SU-DHL-6 (cell line): ENCODE measurements at regions not wholly inside any gene's neighbourhood (a gene's known extent, or its start where the extent isn't known, plus 50 kb on each side); places are given as distances from the start of the nearest gene placed in this dataset.
A peak's percentile ranks its signal among the peaks of the same experiment; 100 is the strongest.

ENCODE experiments used
- H2AFZ ChIP-seq: fragments of 200-600 bp; sonication (generic); 2 replicates; pipeline ENCODE4 v1.6.1; 2014; ENCODE audit warnings: low read depth, mild to moderate bottlenecking, moderate library complexity, mixed read lengths, antibody characterized with exemption, low read length; ENCODE audit not compliant: severe bottlenecking
- H3F3A ChIP-seq: fragments of 200-600 bp; shearing (Covaris generic); 2 replicates; pipeline ENCODE4 v1.6.0; 2016; ENCODE audit warnings: antibody characterized with exemption, mild to moderate bottlenecking; ENCODE audit not compliant: insufficient read depth
- H3K27ac ChIP-seq: fragments of 200-600 bp; sonication (generic); 2 replicates; pipeline ENCODE4 v1.5.1; 2016; ENCODE audit warnings: low read depth, mild to moderate bottlenecking, low read length, moderate library complexity, mixed read lengths
- H3K27me3 ChIP-seq: fragments of 200-600 bp; sonication (generic), shearing (Covaris generic); 2 replicates; pipeline ENCODE4 v1.6.0; 2014; ENCODE audit warnings: mild to moderate bottlenecking, low read length
- H3K36me3 ChIP-seq: fragments of 200-600 bp; sonication (generic); 2 replicates; pipeline ENCODE4 v1.6.1; 2014; ENCODE audit warnings: mild to moderate bottlenecking, low read length, mixed read lengths
- H3K4me2 ChIP-seq: fragments of 300-600, 200-600 bp; shearing (Covaris generic), sonication (generic); 2 replicates; pipeline ENCODE4 v1.6.0; 2014; ENCODE audit warnings: low read length, low read depth, mild to moderate bottlenecking; ENCODE audit not compliant: poor library complexity, severe bottlenecking
- H3K4me3 ChIP-seq: fragments of 200-600 bp; sonication (generic); 2 replicates; pipeline ENCODE4 v1.5.1; 2014; ENCODE audit warnings: antibody characterized with exemption, low read length, mild to moderate bottlenecking, mixed read lengths; ENCODE audit not compliant: insufficient read depth, poor library complexity, severe bottlenecking
- H3K79me2 ChIP-seq: fragments of 200-600 bp; sonication (generic); 2 replicates; pipeline ENCODE4 v1.6.1; 2014; ENCODE audit warnings: mild to moderate bottlenecking, low read length, moderate library complexity; ENCODE audit not compliant: insufficient read depth
- H3K9ac ChIP-seq: fragments of 200-600 bp; sonication (generic); 2 replicates; pipeline ENCODE4 v1.7.0; 2014; ENCODE audit warnings: mild to moderate bottlenecking, low read length
- H3K9me2 ChIP-seq: fragments of 200-600 bp; sonication (generic); replicated peaks from 2 replicates; pipeline ENCODE4 v1.6.1; 2014; ENCODE audit warnings: low read length; ENCODE audit not compliant: insufficient read depth
- H3K9me3 ChIP-seq: fragments of 200-600 bp; sonication (generic); 2 replicates; pipeline ENCODE4 v1.6.1; 2014; ENCODE audit warnings: low read length, mixed read lengths; ENCODE audit not compliant: insufficient read depth
- H4K20me1 ChIP-seq: fragments of 200-600 bp; sonication (generic); 2 replicates; pipeline ENCODE4 v1.6.1; 2014; ENCODE audit warnings: low read depth, mild to moderate bottlenecking, antibody characterized with exemption, low read length, moderate library complexity, mixed read lengths
- EZH2phosphoT487 ChIP-seq: fragments of 200-600 bp; sonication (generic), shearing (Covaris generic); conservative IDR thresholded peaks from 2 replicates; pipeline ENCODE4 v1.6.1; 2018; ENCODE audit warnings: mild to moderate bottlenecking, antibody characterized with exemption, low read length, moderate library complexity, mixed read lengths
- TF ChIP-seq, protein P1 (sequence below): fragments of 200-600 bp; sonication (generic); IDR thresholded peaks from one replicate; pipeline ENCODE4 v1.5.1; 2017; ENCODE audit warnings: antibody characterized with exemption, mild to moderate bottlenecking, low read length, moderate library complexity; ENCODE audit not compliant: insufficient read depth, poor library complexity, severe bottlenecking

DNA sequence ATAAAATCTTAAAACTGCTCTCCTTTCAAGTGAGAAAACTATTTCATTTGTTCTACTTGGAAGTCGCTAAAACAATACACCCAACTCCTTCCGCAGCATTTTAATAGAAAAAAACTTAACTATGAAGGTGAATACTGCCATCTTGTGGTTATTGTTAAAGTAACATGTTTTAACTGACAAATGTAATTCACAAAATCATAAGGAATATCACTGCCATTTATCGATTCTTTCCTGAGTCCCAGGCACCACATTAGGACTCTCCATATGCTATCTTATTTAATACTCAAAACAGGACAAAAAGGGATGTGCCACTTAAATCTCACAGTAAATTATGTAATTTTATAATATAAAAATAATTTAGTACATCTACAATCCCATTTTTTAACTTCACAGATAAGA, 130.5 kb upstream of the ITGA1 start:
- TF ChIP-seq, protein P1, sequence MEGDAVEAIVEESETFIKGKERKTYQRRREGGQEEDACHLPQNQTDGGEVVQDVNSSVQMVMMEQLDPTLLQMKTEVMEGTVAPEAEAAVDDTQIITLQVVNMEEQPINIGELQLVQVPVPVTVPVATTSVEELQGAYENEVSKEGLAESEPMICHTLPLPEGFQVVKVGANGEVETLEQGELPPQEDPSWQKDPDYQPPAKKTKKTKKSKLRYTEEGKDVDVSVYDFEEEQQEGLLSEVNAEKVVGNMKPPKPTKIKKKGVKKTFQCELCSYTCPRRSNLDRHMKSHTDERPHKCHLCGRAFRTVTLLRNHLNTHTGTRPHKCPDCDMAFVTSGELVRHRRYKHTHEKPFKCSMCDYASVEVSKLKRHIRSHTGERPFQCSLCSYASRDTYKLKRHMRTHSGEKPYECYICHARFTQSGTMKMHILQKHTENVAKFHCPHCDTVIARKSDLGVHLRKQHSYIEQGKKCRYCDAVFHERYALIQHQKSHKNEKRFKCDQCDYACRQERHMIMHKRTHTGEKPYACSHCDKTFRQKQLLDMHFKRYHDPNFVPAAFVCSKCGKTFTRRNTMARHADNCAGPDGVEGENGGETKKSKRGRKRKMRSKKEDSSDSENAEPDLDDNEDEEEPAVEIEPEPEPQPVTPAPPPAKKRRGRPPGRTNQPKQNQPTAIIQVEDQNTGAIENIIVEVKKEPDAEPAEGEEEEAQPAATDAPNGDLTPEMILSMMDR, result peak; percentile 9
- TF ChIP-seq EZH2phosphoT487, result no peak
- Histone ChIP-seq H3K36me3 (no peaks in the 10 kb centered on the region), H3K9ac (no peak overlapping the region), H3K9me2 (no peaks in the 10 kb centered on the region), H2AFZ (no peak overlapping the region), H3F3A (no peaks in the 10 kb centered on the region), H4K20me1 (no peaks in the 10 kb centered on the region), H3K27ac (no peak overlapping the region), H3K79me2 (no peaks in the 10 kb centered on the region), H3K27me3 (no peaks in the 10 kb centered on the region), H3K4me2 (no peak overlapping the region), H3K9me3 (no peaks in the 10 kb centered on the region), H3K4me3 (no peak overlapping the region)

DNA sequence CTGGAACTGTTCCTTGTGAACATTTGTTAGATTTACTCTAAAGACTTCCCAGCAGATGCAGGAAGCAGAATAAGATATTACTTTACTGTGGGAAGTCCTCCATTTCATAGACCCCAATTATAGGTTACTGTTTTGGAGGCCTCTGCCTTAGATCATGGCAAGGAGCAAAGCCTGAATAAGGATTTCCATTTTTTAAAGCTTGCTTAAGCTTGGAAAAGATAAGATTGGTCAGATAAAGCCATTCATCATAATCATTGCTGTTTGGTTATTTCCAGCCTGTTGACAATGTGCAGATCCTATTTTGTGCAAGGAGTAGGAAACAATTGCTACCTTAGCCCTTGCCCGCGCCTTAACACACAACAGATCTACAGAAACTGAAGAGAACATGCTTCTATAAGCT, 129.5 kb upstream of the ITGA1 start:
- H3K27me3 ChIP-seq, result no peaks in the 10 kb centered on the region
- no peaks in the 10 kb centered on the region for H3K36me3 ChIP-seq
- TF ChIP-seq, protein P1, result no peak
- TF ChIP-seq EZH2phosphoT487, result no peak
- no peaks in the 10 kb centered on the region for H3K9me2 ChIP-seq
- no peaks in the 10 kb centered on the region for H3K9me3 ChIP-seq
- H3K27ac ChIP-seq, result no peak overlapping the region
- H3K9ac ChIP-seq, result no peak overlapping the region
- no peaks in the 10 kb centered on the region for H4K20me1 ChIP-seq
- no peaks in the 10 kb centered on the region for H3F3A ChIP-seq
- H3K4me3 ChIP-seq, result no peak overlapping the region
- no peak overlapping the region for H3K4me2 ChIP-seq
- no peak overlapping the region for H2AFZ ChIP-seq
- no peaks in the 10 kb centered on the region for H3K79me2 ChIP-seq

DNA sequence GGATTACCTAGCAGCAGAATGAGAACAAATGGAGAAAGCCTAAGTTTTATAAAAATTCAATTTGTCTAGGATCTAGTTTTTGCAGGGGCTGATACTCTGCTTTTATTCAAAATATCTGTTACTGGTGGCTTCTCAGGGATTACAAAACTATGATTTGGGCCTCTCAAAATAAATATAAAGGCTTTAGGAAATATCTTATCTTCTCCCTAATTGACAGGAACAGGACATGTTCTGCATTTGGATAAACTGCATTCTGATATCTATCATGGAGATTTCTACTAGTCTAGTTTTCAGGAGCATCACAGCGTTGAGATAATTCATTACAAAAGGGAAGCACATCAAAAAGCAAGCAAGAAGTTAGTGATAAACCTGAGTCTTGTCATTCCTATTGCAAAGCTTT, 127.1 kb upstream of the ITGA1 start:
- Histone ChIP-seq H3K9ac (no peak overlapping the region), H2AFZ (no peak overlapping the region), H3K27ac (no peak overlapping the region), H3K4me2 (no peak overlapping the region), H3K9me3 (no peaks in the 10 kb centered on the region), H3K79me2 (no peaks in the 10 kb centered on the region), H3K4me3 (no peak overlapping the region), H4K20me1 (no peaks in the 10 kb centered on the region), H3K27me3 (no peaks in the 10 kb centered on the region), H3K9me2 (no peaks in the 10 kb centered on the region), H3F3A (no peaks in the 10 kb centered on the region), H3K36me3 (no peaks in the 10 kb centered on the region)
- no peak for TF ChIP-seq EZH2phosphoT487
- TF ChIP-seq, protein P1, result no peak

DNA sequence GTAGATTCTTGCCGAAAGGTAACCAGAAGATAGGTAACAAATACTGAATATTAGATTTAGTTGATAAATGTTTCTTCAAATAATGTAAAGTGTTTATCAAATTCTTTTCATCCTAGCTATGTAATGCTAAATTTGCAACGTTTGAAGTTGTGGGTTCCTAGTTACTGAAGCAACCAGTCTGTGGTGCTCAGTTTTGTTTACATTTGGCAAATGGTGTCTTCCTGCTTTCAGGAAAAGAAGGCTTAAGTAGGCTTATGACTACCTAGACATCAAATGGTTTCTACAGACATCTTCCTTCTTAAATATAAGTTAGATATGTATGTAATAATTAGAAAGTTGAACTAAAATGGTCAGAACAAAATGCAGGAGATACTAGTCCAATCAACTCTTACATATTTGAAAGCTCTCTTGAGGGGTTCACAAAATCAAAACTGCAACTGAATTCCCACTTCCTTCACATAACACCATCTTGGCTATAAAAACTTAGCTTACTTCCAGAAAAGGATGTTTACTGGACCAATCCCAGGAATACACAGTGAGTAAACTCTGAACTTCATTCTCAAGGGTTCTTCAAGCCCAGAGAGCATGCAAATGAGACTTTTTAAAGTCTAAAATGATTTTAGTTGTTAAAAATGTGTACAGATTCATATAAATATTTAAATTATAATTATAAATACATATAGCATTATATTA, 125.7 kb upstream of the ITGA1 start:
- Histone ChIP-seq H3K27me3 (no peaks in the 10 kb centered on the region), H3K9ac (no peak overlapping the region), H2AFZ (no peak overlapping the region), H4K20me1 (no peaks in the 10 kb centered on the region), H3K36me3 (no peaks in the 10 kb centered on the region), H3K79me2 (no peaks in the 10 kb centered on the region), H3K9me2 (no peaks in the 10 kb centered on the region), H3K9me3 (no peaks in the 10 kb centered on the region), H3K27ac (no peak overlapping the region), H3K4me3 (no peak overlapping the region), H3K4me2 (no peak overlapping the region), H3F3A (no peaks in the 10 kb centered on the region)
- TF ChIP-seq, protein P1, result no peak
- TF ChIP-seq EZH2phosphoT487, result no peak
